GM21528 (cell line): ENCODE measurements at regions not wholly inside any gene's neighbourhood (a gene's known extent, or its start where the extent isn't known, plus 50 kb on each side); places are given as distances from the start of the nearest gene placed in this dataset.
"Not testable (repeated sequence)": the region's sequence is repeated elsewhere in the genome, so short reads cannot be mapped to it uniquely, and the experiment has no call there.

Experiments used
- ATAC-seq: cut with Tn5 transposase; IDR thresholded peaks from one replicate; pipeline ENCODE4 v1.9.1; 2021; ENCODE audit warnings: mild to moderate bottlenecking, moderate library complexity; ENCODE audit not compliant: unreplicated experiment, low FRiP score

DNA sequence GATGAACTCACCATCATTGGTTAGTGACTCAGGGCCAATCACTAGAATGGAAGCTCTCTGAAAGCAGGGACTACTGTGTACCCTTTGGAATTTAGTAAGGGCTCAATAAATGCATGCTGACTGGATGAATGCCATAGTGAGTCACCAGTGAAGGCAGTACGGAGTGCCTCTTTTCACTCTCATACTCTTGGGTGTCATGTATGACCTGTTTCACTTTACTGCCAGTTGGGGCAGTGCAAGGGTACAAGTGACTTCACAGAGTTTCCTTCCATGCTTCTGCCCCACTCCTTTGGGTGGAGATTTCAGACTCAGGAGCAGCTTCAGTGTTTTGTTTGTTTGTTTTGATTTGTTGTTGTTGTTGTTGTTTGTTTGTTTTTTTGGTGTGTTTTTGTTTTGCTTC, 57.7 kb downstream of the SOX3 start:
- ATAC-seq, result no peak

GRCh38 chrX:140440876-140441275, 64.0 kb downstream of the SOX3 start:
- no peak for ATAC-seq

DNA sequence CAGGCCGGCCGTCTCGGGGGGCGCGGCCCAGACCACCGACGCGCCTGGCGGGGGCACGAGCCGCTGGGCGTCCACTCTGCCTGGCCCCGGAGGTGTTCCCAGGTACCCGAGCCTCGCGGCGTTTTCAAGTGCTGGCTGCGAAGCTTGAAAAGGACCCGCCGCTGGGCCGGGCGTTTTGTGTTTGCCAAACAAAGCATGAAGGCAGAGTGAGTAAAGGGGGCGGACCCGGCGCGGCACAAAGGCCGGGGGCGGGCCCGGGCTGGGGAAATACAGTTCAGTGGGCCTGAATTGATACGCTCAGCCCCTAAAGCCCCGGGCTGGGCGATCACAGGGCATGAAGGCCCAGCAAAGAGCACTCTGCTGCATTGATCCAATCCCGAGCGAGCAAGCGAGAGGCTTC, 65.4 kb downstream of the SOX3 start:
- ATAC-seq, result no peak

DNA sequence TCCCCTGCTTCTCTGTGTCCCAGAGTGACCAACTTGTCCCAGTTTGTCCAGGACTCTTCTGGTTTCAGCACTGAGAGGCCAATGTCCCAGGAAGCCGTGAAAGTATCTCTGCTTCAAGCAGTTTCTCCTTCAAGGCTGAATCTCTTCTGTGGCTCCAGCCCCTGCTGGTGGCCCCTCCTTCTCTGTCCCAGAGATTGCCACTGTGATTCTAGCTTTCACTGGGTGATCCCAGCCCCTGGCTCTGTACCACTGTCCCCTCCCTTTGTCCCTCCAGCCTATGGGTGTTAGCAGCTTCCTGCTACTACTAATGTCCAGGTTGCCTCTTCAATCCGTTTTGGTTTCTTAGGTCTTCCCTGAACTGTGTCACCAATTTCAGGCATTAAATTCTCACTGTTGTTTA, 70.5 kb downstream of the SOX3 start:
- no peak for ATAC-seq

DNA sequence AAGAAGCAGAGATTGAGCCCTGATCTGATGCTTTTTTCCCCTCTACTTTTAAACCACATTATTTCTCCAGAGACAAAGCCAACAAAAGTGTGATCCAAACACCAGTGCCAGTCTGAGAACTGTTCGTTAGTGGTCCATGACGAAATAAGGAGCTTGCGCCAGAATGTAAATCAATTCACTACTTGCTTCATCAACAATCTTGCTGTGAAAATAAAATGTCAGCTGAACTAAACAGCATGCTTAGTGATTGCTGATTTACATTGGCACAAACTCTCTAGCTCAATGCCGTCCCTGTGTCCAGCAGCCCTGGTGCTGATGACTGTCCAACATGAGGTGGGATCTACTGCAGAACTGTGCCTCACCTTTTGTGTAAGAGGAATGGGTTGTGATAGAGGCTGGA, 71.3 kb downstream of the SOX3 start:
- no peak for ATAC-seq

- ATAC-seq, result no peak
Measured at GRCh38 chrX:140432346-140433175, 72.3 kb downstream of the SOX3 start.

DNA sequence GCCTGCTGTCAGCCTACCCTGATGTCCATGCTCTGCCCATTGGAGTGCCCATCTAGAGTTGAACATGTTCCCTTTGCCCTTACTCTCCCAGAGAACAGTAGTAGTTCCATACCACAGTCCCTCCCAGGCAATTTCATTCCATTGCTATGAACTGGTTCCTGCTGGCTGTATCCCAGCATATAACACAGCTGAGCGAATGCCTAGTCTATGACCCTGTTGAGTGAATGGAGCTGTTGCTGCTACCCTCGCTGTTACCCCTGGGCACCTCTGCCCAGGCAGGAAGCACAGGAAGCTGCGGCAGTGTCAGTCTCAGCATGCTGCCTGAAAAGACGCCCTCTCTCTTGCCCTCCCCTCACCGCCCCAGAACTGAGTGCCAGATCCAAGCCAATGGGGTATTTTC, 73.3 kb downstream of the SOX3 start:
- ATAC-seq, result no peak

GRCh38 chrX:140425712-140426395, 79.0 kb downstream of the SOX3 start:
- ATAC-seq, result no peak

DNA sequence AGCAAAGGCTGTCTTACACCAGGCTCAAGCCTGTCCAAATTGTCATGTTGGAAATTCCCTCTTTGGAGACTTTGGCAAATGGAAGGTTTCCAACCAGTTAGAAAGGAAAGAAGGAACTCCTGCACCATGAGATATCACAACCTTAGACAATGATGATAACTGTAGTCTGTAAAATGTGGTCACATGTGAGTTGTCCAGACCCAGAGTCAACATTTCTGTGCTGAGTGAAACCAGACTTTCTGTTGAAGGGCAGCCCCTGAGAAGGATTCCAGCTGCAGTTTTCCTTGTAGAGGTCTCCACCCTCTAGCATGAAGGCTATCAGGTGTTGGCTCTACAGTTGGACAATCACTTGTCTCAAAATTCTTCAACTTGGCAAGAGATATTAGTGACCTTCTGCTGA, 82.4 kb downstream of the SOX3 start:
- no peak for ATAC-seq

DNA sequence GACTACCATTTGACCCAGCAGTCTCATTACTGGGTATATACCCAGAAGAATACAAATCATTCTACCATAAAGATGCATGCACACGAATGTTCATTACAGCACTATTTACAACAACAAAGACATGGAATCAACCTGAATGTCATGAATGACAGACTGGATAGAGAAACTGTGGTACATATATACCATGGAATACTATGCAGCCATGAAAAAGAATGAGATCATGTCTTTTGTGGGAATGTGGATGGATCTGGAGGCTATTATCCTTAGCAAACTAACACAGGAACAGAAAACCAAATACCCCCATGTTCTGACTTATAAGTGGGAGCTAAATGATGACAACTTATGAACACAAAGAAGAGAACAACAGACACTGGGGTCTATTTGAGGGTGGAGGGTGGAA, 102.7 kb downstream of the SOX3 start:
- not testable (repeated sequence) for ATAC-seq

DNA sequence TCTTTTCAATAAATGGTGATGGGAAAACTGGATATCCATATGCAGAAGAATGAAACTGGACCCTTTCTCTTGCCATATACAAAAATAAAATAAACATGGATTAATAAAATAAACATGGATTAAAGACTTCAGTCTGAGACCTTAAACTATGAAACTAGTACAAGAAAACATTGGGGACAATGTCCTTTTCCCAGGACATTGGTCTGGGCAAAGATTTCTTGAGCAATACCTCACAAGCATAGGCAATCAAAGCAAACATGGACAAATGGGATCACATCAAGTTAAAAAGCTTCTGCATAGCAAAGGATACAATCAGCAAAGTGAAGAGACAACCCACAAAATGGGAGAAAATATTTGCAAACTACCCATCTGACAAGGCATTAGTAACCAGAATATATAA, 108.5 kb downstream of the SOX3 start:
- ATAC-seq, result not testable (repeated sequence)

- ATAC-seq, result no peak
Measured at GRCh38 chrX:140393507-140393906, 111.4 kb downstream of the SOX3 start.

GRCh38 chrX:140391313-140391712, 113.6 kb downstream of the SOX3 start:
- no peak for ATAC-seq

DNA sequence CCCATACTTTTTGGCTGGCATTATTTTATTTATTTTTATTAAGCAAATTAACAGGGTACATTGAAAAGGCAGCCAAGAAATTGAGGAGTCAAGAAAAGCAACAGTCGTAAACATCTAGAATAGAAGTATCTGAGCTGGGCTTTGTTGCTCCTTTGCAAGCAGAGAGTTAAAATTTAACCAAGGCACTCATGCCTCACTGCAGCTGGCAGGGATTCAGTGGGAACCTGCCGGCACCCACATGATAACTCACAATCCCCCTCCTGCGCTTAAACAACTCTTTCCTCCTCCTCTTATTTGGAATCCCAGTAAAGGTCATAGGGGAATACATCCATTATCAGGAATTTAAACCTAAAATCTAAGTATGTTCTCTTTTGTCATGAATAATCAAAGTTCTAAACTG, 115.5 kb downstream of the SOX3 start:
- no peak for ATAC-seq

DNA sequence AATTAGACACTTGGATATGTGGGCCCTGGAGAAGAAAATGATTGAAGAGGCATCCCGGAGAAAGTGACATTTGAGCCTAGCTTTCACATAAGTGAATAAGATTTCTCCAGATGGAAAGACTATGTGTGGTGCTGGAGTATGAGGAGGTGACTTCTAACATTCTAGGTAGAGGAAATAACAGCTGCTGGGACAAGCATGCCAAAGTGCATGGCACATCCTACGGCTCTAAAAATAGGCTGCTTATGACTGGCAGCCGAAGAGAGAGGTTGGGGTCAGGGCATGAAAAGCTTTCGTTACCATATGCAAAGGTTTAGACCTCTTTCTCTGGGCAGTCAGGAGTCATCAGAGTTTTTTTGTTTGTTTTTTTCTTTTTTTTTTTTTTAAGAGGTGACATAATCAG, 142.0 kb downstream of the SOX3 start:
- ATAC-seq, result no peak

GRCh38 chrX:140360924-140361323, 143.9 kb downstream of the SOX3 start:
- ATAC-seq, result no peak

GRCh38 chrX:140360284-140360683, 144.6 kb downstream of the SOX3 start:
- ATAC-seq, result no peak

DNA sequence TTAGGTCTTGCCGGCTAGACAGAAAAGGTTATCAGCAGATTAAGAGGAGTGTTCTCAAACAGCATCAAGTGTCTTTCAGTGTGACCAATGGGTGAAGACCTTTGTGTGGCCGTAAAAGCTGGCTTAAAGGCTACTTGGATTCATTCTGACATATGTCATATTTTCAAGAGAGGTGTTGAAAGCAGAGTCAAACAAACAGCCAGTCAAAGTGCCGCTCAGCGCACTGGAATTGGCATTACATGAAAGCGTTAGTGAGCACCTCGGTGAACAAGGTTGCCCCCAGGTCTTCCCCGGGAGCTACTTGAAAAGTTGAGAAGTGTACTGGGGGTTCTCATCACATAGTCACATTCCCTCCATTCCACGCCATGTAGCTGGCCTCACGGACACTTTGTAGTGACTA, 148.9 kb downstream of the SOX3 start:
- ATAC-seq, result no peak

DNA sequence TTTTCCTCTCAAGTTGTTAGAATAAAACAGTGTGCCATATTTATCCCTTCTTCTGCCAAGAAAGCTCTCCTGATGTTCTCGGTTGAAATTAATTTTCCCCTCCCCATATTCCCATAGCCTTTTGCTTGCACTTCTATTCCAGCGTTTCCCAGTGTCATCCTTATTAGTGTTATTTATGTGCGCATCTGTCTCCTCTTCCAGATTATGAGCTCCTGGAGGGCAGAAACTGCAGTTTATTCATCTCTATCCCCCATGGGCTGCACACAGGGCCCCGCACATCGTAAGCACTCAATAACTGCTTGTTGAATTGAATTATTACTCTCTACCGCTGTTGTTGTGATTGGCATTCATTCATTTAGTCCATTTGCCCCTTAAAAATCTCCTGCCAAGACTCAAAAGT, 149.4 kb downstream of the SOX3 start:
- no peak for ATAC-seq

DNA sequence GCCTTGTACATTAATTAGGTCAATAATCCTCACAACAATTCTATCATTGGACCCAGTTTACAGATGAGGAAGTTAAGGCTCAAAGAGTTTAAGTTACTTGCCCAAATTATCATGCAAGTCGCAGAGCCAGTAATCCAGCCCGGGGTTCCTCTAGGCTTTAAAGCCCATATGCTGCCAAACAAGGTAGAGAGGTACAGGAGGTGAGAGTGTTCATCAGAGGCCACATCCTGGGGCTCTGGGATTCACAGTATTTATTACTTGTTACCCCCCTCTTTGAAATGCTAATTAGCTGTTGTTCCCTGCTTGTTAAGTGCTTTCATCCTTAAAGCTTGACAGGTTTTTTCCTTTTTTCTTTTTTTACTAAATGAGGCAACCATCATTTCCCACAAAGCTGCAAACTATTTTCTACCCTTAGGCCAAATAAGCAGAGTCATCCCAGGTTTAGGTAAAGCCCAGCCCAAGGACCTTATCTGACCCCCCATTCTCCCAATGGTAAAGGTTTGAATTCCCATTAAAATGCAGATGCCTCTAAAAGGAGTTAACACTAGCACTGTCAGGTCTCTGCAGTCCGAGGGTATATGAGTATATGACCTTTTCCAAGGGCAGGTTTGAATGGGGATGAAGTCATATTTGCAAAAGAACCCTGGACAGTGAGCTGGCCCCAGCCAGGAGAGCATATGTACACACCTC, 150.3 kb downstream of the SOX3 start:
- ATAC-seq, result no peak

DNA sequence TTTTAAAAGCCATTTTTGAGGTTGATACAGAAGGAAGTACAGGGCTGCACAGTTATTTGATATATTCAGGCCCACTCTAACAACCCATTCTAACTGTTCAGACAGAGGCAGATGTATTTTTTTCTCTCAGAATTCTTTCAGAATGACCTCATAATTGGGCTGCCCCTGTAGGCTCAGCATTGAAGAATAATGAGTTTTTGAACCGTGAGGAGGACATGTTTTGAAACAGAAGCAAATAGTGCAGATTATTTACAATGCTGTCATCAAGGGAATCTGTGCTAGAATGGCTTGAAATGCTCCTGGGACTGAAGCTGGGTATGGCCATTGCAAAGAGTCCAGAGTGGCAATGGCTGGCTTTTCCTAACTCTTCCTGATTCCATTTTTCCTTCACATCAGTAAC, 158.1 kb downstream of the SOX3 start:
- no peak for ATAC-seq
